Endothelial cell (in vitro differentiated cells): ENCODE measurements at regions not wholly inside any gene's neighbourhood (a gene's known extent, or its start where the extent isn't known, plus 50 kb on each side); places are given as distances from the start of the nearest gene placed in this dataset.

Experiments used
- DNase-seq: peaks from one replicate; pipeline ENCODE4 v3.0.0; 2021; ENCODE audit warnings: low spot score
- H3K27ac Mint-ChIP-seq: one replicate; pipeline ENCODE4 v1.8.0; 2021; ENCODE audit warnings: mixed read lengths, inconsistent platforms; ENCODE audit not compliant: unreplicated experiment
- H3K27me3 Mint-ChIP-seq: one replicate; pipeline ENCODE4 v1.8.0; 2021; ENCODE audit warnings: mild to moderate bottlenecking, moderate library complexity, mixed read lengths, inconsistent platforms; ENCODE audit not compliant: unreplicated experiment
- H3K36me3 Mint-ChIP-seq: one replicate; pipeline ENCODE4 v1.8.0; 2021; ENCODE audit warnings: mild to moderate bottlenecking, low read depth, mixed read lengths, inconsistent platforms; ENCODE audit not compliant: unreplicated experiment
- H3K4me1 Mint-ChIP-seq: one replicate; pipeline ENCODE4 v1.8.0; 2021; ENCODE audit warnings: mild to moderate bottlenecking, mixed read lengths, inconsistent platforms; ENCODE audit not compliant: unreplicated experiment
- H3K4me3 Mint-ChIP-seq: one replicate; pipeline ENCODE4 v1.8.0; 2021; ENCODE audit warnings: mild to moderate bottlenecking, mixed read lengths, inconsistent platforms; ENCODE audit not compliant: unreplicated experiment
- H3K9me3 Mint-ChIP-seq: one replicate; pipeline ENCODE4 v1.8.0; 2021; ENCODE audit warnings: mixed read lengths, inconsistent platforms; ENCODE audit not compliant: unreplicated experiment
- TF ChIP-seq, protein P1 (sequence below): fragments of 200-600 bp; sonication (generic); IDR thresholded peaks from one replicate; pipeline ENCODE4 v1.5.0; 2021; ENCODE audit warnings: antibody characterized with exemption; ENCODE audit not compliant: unreplicated experiment

GRCh38 chr6:132964101-132964867, 149.9 kb downstream of the RPS12 start:
- Mint-ChIP-seq H3K4me1 (peaks cover 2% of the 10 kb centered on the region), H3K36me3 (no peaks in the 10 kb centered on the region), H3K9me3 (no peaks in the 10 kb centered on the region), H3K4me3 (no peak overlapping the region), H3K27me3 (no peaks in the 10 kb centered on the region), H3K27ac (no peak overlapping the region)
- no peak for DNase-seq
- TF ChIP-seq, protein P1, sequence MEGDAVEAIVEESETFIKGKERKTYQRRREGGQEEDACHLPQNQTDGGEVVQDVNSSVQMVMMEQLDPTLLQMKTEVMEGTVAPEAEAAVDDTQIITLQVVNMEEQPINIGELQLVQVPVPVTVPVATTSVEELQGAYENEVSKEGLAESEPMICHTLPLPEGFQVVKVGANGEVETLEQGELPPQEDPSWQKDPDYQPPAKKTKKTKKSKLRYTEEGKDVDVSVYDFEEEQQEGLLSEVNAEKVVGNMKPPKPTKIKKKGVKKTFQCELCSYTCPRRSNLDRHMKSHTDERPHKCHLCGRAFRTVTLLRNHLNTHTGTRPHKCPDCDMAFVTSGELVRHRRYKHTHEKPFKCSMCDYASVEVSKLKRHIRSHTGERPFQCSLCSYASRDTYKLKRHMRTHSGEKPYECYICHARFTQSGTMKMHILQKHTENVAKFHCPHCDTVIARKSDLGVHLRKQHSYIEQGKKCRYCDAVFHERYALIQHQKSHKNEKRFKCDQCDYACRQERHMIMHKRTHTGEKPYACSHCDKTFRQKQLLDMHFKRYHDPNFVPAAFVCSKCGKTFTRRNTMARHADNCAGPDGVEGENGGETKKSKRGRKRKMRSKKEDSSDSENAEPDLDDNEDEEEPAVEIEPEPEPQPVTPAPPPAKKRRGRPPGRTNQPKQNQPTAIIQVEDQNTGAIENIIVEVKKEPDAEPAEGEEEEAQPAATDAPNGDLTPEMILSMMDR: no peak

GRCh38 chr6:132964868-132965382, 150.6 kb downstream of the RPS12 start:
- Mint-ChIP-seq H3K36me3 (no peaks in the 10 kb centered on the region), H3K4me1 (peaks cover 5% of the 10 kb centered on the region), H3K4me3 (no peak overlapping the region), H3K27ac (no peak overlapping the region), H3K9me3 (no peaks in the 10 kb centered on the region), H3K27me3 (no peaks in the 10 kb centered on the region)
- TF ChIP-seq, protein P1: no peak
- no peak for DNase-seq

GRCh38 chr6:132967871-132968270, 153.5 kb downstream of the RPS12 start:
- Mint-ChIP-seq H3K4me1 (peaks cover 5% of the 10 kb centered on the region), H3K27me3 (no peaks in the 10 kb centered on the region), H3K4me3 (no peak overlapping the region), H3K27ac (no peak overlapping the region), H3K9me3 (no peaks in the 10 kb centered on the region), H3K36me3 (no peaks in the 10 kb centered on the region)
- no peak for DNase-seq
- TF ChIP-seq, protein P1: no peak

DNA sequence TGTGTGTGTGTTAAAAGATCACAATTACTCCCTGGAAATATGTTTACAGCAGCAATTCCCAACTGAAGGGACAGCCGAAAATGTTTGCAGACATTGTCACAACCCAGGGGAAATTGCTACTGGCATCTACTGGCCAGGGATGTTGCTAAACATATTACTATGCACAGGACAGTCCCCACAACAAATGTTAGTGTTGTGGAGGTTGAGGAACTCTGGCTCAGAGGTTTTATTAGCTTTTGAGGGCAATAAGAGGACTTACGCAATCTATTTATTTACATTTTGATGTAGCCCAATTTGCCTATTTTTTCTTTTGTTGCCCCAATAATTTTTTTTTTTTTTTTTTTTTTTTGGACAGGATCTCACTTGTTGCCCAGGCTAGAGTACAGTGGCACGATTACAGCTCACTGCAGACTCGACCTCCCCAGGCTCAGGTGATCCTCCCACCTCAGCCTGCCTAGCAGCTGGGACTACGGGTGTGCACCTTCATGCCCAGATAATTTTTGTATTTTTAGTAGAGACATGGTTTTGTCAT, 154.1 kb downstream of the RPS12 start:
- DNase-seq: no peak
- Mint-ChIP-seq H3K27ac (no peak overlapping the region), H3K27me3 (no peaks in the 10 kb centered on the region), H3K36me3 (no peaks in the 10 kb centered on the region), H3K4me3 (no peak overlapping the region), H3K9me3 (no peaks in the 10 kb centered on the region), H3K4me1 (peaks cover 5% of the 10 kb centered on the region)
- TF ChIP-seq, protein P1: no peak

DNA sequence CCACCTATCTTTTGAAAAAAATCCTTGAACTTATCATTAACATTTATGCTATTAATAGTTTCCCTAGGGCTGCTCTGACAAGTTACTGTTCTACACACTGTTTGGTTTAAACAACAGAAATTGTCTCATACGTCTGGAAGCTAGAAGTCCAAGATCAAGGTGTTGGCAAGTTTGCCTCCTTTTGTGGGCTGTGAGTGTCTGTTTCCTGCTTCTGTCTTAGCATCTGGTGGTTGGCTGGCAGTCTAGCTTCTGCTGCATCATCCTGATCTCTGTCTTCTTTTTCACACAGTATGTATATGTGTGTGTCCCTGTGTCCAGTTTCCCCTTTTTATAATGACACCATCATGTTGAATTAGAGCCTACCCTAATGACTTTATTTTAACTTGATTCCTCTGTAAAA, 154.8 kb downstream of the RPS12 start:
- Mint-ChIP-seq H3K27me3 (no peaks in the 10 kb centered on the region), H3K36me3 (no peaks in the 10 kb centered on the region), H3K4me3 (no peak overlapping the region), H3K4me1 (peaks cover 5% of the 10 kb centered on the region), H3K9me3 (no peaks in the 10 kb centered on the region), H3K27ac (no peak overlapping the region)
- TF ChIP-seq, protein P1: no peak
- no peak for DNase-seq
